NCI-H2081 (cell line): ENCODE measurements at regions not wholly inside any gene's neighbourhood (a gene's known extent, or its start where the extent isn't known, plus 50 kb on each side); places are given as distances from the start of the nearest gene placed in this dataset.
"Not testable (repeated sequence)": the region's sequence is repeated elsewhere in the genome, so short reads cannot be mapped to it uniquely, and the experiment has no call there.

Experiments
- DNase-seq, 2 experiments: peaks; one replicate each; lab custom pipeline; 2025; lab: John Stamatoyannopoulos, UW

DNA sequence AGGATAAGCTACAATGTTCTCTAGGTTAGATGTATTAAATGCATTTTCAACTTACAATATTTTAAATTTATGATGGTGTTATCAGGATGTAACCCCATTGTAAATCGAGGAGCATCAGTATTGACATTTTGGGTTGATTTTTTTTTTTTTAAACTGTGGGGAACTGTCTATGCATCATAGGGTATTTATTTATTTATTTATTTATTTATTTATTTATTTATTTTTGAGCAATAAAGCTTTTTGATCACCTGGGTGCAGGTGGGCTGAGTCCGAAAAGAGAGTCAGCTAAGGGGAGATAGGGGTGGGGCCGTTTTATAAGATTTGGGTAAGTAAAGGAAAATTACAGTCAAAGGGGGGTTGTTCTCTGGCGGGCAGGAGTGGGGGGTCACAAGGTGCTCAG is 367.5 kb downstream of the OXSM start:
- not testable (repeated sequence) for DNase-seq

GRCh38 chr3:26171006-26171405 is 381.1 kb downstream of the OXSM start:
- DNase-seq = no peak

- DNase-seq = no peak
Observed at GRCh38 chr3:26191556-26191955, 401.7 kb downstream of the OXSM start.

DNA sequence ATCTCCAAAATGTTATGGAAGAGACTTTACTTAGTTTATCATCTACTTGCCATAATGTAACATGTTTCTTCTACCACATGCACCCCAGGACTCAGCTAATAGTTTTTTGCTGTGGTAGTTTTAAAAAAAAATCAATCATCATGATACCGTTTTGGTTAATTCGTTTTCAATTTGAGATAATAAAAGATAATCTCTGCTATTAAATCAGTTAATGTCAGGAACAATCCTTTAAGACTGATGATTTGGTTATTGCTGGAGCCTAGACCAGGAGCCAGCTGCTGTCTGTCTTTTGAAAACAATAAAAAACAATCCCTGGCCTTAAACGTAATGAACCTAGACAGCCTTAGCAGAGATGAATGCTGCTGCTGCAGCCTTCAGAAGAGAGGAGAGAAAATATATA is 403.7 kb downstream of the OXSM start:
- DNase-seq = no peak

DNA sequence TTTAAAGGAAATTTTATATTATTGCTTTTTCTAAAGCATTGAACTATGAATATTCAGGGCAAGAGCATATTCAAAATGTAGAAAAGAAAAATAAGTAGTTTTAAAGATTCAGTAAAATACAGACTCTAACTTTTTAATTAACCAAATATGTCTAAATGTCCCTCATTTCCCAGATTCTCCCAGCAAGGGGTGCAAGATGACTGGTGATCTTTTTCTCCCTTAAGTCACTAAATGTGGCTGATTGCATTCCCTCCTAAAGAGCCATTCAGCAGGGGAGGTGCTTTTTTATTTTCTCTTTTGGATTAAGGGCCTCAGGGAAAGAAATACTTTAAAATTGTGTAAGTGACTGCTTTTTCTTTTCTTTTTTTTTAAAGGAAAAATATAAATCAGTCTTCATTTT is 406.9 kb downstream of the OXSM start:
- DNase-seq = no peak

DNA sequence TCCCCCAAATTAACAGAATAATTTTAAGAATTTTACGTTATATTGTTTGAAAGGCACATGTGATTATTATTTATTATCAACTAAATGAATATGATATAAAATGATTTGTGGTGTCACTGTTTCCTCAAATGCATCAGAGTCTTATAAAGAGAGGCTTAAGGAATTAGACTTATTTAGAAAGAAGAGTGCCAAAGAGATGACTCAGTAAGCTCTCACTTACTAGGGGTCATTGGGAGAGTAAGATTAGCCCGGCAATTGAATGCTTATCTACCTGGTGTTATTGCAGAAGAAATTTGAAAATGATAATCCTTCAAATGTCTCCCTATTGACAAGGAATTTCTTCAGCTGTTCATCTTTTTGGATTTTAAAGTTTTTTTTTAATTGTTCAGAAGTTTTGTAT is 408.7 kb downstream of the OXSM start:
- DNase-seq = no peak

DNA sequence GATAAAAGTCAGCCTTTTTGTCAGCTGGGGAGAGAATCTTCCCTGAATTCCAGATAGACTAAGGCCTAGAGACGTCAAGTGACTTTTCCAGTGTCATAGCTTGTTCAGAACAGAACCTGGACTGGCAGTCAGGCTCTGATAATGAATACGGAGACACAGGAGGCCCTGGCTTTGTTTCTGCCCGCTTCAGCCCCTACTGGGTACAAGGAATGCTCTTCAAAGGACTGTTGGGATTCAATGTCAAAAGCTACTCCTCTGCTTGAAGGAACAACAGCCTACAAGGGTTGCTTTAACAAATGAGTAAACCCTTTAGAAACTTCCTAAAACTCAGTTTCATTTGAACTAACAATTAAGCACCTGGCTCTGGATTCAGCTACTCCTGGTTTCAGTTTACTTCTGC is 412.3 kb downstream of the OXSM start:
- DNase-seq = no peak

GRCh38 chr3:26205475-26205874 is 415.6 kb downstream of the OXSM start:
- no peak for DNase-seq

- DNase-seq = no peak
Observed at GRCh38 chr3:26208201-26208600, 414.4 kb upstream of the LRRC3B start.

DNA sequence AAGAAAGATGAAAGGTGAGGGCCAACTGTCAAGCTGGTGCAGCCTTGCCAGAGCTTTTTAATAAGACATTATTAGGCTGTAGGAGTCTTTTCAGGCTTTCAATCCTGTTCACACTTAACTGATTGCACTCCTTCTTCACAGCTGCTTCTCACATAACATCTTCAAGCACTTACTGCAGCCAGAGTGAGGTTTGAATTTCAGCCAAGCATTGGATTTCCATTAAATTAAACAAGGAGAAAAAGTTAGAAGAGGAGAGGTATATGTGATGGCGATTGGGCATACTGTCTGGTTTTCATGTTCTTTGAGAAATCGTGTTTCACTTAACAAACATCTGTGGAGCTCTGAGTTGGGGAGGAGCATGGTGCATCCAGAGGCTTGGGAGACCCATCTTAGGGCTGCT is 392.8 kb upstream of the LRRC3B start:
- no peak for DNase-seq

- DNase-seq = no peak
Observed at GRCh38 chr3:26233374-26233773, 389.2 kb upstream of the LRRC3B start.

GRCh38 chr3:26236531-26236930 is 386.0 kb upstream of the LRRC3B start:
- DNase-seq = no peak

GRCh38 chr3:26237036-26237682 is 385.4 kb upstream of the LRRC3B start:
- DNase-seq = no peak

DNA sequence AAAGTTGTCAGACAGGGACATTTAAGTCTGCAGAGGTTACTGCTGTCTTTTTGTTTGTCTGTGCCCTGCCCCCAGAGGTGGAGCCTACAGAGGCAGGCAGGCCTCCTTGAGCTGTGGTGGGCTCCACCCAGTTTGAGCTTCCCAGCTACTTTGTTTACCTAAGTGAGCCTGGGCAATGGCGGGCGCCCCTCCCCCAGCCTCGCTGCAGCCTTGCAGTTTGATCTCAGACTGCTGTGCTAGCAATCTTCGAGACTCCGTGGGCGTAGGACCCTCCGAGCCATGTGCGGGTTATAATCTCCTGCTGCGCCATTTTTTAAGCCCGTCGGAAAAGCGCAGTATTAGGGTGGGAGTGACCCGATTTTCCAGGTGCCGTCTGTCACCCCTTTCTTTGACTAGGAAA is 378.0 kb upstream of the LRRC3B start:
- not testable (repeated sequence) for DNase-seq

DNA sequence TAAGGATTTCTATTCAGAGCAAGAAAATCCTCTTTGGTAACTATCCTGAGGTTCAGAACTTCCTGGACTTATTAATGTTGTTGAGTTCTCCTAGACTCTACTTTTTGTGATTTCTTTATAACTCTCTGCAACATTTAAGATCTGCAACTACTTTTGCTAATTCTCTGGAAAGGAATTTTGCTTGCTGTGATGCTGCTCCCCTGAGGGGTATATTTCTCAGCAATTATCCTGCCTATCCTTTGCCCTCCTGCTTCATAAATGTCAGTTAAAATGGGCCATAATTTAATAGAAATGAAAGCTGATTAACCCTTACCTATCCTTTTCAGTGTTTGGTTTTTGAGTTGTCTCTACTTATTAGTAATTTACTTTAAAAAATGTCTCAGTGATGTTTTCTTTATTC is 377.3 kb upstream of the LRRC3B start:
- DNase-seq = no peak

DNA sequence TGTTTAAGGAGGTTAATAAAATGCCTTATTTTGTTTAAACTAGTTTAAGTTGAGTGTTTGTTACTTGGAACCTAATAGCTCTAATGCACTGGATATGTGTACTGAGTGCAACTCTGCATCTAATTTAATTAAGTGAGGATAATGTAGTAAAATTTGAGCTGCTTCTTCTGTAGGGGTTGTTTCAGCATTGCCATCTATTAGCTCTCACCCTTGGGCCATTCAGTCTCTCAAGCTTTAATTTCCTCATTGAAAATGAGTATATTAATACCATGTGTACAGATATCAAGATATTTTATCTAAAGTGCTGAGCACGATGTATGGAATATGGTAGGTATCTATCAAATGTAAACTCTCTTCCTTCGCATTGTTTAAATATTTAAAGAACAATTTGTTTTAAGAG is 375.7 kb upstream of the LRRC3B start:
- DNase-seq = no peak

GRCh38 chr3:26247712-26248111 is 374.9 kb upstream of the LRRC3B start:
- no peak for DNase-seq

DNA sequence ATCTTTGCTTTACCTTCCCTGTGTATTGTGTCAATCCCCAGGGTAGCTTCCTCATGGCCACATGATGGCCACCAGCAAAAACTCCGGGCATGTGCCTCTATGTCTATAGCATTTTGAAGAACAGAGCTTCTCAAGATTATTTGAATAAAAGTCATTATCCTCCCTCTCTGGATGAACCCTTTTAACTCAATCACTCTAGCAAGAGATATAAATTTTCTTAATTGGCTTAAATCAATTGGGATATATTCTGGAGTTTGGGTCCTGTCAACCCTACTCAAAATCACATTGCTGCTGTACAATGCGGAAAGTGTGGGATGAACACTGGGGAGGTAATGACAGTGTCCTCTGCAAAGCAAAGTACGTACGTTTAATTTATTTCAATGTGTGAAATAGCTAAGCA is 370.6 kb upstream of the LRRC3B start:
- no peak for DNase-seq

DNA sequence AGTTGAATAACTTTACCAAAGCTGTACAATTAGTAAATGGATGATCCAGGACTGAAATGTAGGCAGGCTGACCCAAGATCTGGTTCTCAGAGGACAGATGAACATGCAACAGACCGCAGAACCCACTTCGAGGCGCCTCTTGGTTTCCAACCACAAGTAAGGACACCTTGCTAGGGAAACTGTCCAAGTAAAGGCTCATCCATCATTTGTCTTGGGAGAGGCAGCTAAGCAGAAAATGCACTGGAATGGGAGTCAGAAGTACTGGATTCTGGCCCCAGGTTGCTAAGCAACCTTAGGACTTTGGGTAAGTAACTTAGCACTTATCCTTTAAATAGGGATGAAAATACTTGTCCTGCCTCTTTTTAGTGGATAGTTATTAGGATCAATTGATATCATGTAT is 366.3 kb upstream of the LRRC3B start:
- DNase-seq = no peak

- no peak for DNase-seq
Observed at GRCh38 chr3:26259176-26259575, 363.4 kb upstream of the LRRC3B start.

- no peak for DNase-seq
Observed at GRCh38 chr3:26260139-26260538, 362.4 kb upstream of the LRRC3B start.

DNA sequence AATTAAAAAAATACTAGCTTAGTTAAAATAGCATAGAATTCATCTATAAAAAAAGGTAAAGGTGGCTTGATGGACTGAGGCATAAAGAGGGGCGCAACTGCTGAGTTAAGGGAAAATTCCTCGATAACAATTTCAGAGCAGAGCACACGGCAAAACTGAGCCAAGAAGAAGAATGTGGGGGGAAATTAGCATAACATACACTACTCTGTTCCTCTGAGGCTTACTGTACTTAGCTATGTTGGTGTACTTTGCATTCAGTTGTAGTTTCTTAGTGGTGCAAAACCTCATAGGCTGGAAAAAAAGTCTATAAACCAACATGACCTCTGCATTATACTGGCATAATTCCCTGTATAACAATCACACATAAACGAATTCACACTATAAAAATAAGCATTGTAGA is 357.9 kb upstream of the LRRC3B start:
- no peak for DNase-seq

DNA sequence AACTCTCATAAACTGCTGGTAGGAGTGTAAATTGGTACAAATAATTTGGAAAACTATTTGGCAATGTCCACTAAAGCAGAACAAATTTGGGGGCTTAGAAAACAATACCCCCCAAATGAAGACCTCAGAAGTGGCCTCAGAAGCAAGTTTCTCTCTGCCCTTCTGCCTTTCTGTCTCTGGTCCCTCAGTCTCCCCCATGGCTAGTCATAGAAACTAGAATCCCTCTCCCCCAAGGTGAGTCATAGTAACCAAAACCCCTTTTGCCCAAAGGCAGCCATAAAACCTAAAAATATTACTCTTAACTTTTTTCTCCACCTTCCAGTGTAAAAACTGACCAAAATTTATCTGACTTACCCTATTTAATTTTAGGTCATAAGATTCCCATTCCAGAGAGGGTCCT is 350.7 kb upstream of the LRRC3B start:
- no peak for DNase-seq

- DNase-seq = no peak
Observed at GRCh38 chr3:26273196-26273595, 349.4 kb upstream of the LRRC3B start.

DNA sequence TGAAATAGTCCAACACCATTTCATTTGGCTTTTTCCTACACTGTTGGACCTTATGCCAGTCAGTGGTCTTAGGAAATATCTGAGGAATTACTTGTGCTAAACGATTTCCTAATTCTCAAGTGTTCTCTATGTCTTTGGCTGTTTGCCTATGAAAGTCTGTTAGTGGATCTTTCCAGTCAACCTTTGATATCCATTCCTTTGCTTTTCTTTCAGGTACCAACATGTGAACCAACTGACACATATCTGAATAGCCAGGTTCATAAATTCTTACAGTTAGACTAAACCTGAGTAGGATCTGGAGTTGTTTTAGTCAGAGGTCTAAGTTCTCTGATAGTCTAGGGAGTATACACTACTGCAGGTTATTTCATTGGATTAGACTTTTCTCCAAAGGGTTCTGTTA is 343.5 kb upstream of the LRRC3B start:
- no peak for DNase-seq
